A673 (cell line): ENCODE measurements at regions not wholly inside any gene's neighbourhood (a gene's known extent, or its start where the extent isn't known, plus 50 kb on each side); places are given as distances from the start of the nearest gene placed in this dataset.
"Not testable (repeated sequence)": the region's sequence is repeated elsewhere in the genome, so short reads cannot be mapped to it uniquely, and the experiment has no call there.

ENCODE experiments used
- EZH2 ChIP-seq: fragments of 200-600 bp; sonication (generic); IDR thresholded peaks from 2 replicates; pipeline ENCODE4 v1.6.1; 2017; ENCODE audit warnings: borderline replicate concordance, low read depth, mild to moderate bottlenecking, mixed read lengths, antibody characterized with exemption, low read length; ENCODE audit not compliant: poor library complexity, severe bottlenecking
- TF ChIP-seq, protein P1 (sequence below): fragments of 300-800, 200-600 bp; sonication (generic); conservative IDR thresholded peaks from 2 replicates; pipeline ENCODE4 v1.5.1; 2017; ENCODE audit warnings: low read depth, mild to moderate bottlenecking, antibody characterized with exemption, low read length, moderate library complexity, mixed read lengths

DNA sequence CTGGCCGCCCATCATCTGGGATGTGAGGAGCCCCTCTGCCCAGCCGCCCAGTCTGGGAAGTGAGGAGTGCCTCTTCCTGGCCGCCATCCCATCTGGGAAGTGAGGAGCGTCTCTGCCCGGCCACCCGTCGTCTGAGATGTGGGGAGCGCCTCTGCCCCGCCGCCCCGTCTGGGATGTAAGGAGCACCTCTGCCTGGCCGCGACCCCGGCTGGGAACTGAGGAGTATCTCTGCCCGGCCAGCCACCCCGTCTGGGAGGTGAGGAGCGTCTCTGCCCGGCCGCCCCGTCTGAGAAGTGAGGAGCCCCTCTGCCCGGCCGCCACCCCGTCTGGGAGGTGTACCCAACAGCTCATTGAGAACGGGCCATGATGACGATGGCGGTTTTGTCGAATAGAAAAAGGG, 211.4 kb downstream of the ANAPC1 start:
- TF ChIP-seq, protein P1, sequence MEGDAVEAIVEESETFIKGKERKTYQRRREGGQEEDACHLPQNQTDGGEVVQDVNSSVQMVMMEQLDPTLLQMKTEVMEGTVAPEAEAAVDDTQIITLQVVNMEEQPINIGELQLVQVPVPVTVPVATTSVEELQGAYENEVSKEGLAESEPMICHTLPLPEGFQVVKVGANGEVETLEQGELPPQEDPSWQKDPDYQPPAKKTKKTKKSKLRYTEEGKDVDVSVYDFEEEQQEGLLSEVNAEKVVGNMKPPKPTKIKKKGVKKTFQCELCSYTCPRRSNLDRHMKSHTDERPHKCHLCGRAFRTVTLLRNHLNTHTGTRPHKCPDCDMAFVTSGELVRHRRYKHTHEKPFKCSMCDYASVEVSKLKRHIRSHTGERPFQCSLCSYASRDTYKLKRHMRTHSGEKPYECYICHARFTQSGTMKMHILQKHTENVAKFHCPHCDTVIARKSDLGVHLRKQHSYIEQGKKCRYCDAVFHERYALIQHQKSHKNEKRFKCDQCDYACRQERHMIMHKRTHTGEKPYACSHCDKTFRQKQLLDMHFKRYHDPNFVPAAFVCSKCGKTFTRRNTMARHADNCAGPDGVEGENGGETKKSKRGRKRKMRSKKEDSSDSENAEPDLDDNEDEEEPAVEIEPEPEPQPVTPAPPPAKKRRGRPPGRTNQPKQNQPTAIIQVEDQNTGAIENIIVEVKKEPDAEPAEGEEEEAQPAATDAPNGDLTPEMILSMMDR, result not testable (repeated sequence)
- not testable (repeated sequence) for TF ChIP-seq EZH2
